ENCODE measurements at regions not wholly inside any gene's neighbourhood (a gene's known extent, or its start where the extent isn't known, plus 50 kb on each side); places are given as distances from the start of the nearest gene placed in this dataset.

DNA sequence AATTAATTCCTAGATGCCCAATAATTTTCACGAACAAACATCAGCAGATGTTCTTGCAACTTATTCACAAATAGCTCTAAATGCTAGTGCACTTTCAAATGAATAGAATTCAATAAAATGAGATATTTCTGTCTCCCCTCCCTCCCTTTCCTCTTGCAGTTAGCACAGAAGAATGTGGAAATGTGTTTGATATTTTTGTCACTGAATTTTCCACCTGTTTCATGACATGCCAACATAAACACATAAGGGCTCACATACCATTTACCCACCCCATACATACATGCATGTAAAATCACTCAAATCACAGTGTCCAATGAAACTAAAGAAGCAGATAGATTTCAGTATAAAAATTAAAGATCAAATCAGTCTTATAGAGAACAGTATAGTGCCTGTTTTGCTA lies 746.9 kb upstream of the MARCKS start:
- no peaks in the 10 kb centered on the region for H3K27me3 ChIP-seq
- no peaks in the 10 kb centered on the region for H3K9me3 ChIP-seq
- no peaks in the 10 kb centered on the region for H3K36me3 ChIP-seq
- intact Hi-C loops (cut with DNase I; ENCODE audit: low total_unique reads) = no loop called here
- TF ChIP-seq CTCF (IDR thresholded peaks at IDR 0.05) = no peak
- no peak for TF ChIP-seq POLR2A (IDR thresholded peaks at IDR 0.05)
- H3K4me3 ChIP-seq = no peak overlapping the region
- no peak for DNase-seq
- no peak overlapping the region for H3K27ac ChIP-seq
- no peaks in the 10 kb centered on the region for H3K4me1 ChIP-seq

- TF ChIP-seq CTCF (IDR thresholded peaks at IDR 0.05) (no peak), POLR2A (IDR thresholded peaks at IDR 0.05) (no peak)
- no peak for DNase-seq
- intact Hi-C loops (cut with DNase I; ENCODE audit: low total_unique reads) = no loop called here
- Histone ChIP-seq H3K4me3 (no peak overlapping the region), H3K36me3 (no peaks in the 10 kb centered on the region), H3K27me3 (no peaks in the 10 kb centered on the region), H3K4me1 (no peaks in the 10 kb centered on the region), H3K9me3 (no peaks in the 10 kb centered on the region), H3K27ac (no peak overlapping the region)
Measured at GRCh38 chr6:113111550-113111949, 745.6 kb upstream of the MARCKS start.

DNA sequence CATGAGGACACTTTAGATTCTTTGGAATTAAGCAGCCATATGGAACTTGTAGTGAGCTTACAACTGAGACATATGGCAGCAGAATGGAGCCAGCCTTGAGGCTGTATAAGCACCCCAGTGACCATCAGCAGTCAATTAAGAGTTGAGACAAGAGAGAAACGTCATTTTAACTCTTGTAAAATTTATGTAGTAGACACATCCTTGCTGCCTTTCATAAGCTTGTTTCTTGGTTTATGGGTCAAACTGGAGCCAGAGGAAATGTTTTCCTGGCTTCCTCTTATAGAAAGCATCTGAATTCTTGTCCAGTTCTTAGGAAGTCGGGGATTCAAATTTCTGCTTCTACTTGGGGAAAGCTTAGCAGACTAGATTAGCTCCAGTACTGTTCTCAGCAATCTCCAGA lies 745.1 kb upstream of the MARCKS start:
- intact Hi-C loops (cut with DNase I; ENCODE audit: low total_unique reads) = no loop called here
- H3K27me3 ChIP-seq = no peaks in the 10 kb centered on the region
- no peak overlapping the region for H3K4me3 ChIP-seq
- no peaks in the 10 kb centered on the region for H3K9me3 ChIP-seq
- no peaks in the 10 kb centered on the region for H3K4me1 ChIP-seq
- no peak overlapping the region for H3K27ac ChIP-seq
- TF ChIP-seq POLR2A (IDR thresholded peaks at IDR 0.05) (no peak), CTCF (IDR thresholded peaks at IDR 0.05) (no peak)
- no peaks in the 10 kb centered on the region for H3K36me3 ChIP-seq
- DNase-seq = no peak

GRCh38 chr6:113115196-113115595 lies 741.9 kb upstream of the MARCKS start:
- DNase-seq = no peak
- Histone ChIP-seq H3K27ac (no peak overlapping the region), H3K36me3 (no peaks in the 10 kb centered on the region), H3K9me3 (no peaks in the 10 kb centered on the region), H3K4me3 (no peak overlapping the region), H3K27me3 (no peaks in the 10 kb centered on the region), H3K4me1 (no peaks in the 10 kb centered on the region)
- intact Hi-C loops (cut with DNase I; ENCODE audit: low total_unique reads) = no loop called here
- no peak for TF ChIP-seq POLR2A (IDR thresholded peaks at IDR 0.05)
- no peak for TF ChIP-seq CTCF (IDR thresholded peaks at IDR 0.05)

- Histone ChIP-seq H3K27me3 (no peaks in the 10 kb centered on the region), H3K36me3 (no peaks in the 10 kb centered on the region), H3K27ac (no peak overlapping the region), H3K9me3 (no peaks in the 10 kb centered on the region), H3K4me3 (no peak overlapping the region), H3K4me1 (no peaks in the 10 kb centered on the region)
- DNase-seq = no peak
- intact Hi-C loops (cut with DNase I; ENCODE audit: low total_unique reads) = no loop called here
- TF ChIP-seq CTCF (IDR thresholded peaks at IDR 0.05) (no peak), POLR2A (IDR thresholded peaks at IDR 0.05) (no peak)
Measured at GRCh38 chr6:113120224-113120581, 736.9 kb upstream of the MARCKS start.
